NCI-H1694 treated with DMSO at 0.1 percent for 48 hours (cell line): ENCODE measurements at regions not wholly inside any gene's neighbourhood (a gene's known extent, or its start where the extent isn't known, plus 50 kb on each side); places are given as distances from the start of the nearest gene placed in this dataset.

ENCODE experiments used
- DNase-seq: peaks from one replicate; lab custom pipeline; 2025; lab: John Stamatoyannopoulos, UW

DNA sequence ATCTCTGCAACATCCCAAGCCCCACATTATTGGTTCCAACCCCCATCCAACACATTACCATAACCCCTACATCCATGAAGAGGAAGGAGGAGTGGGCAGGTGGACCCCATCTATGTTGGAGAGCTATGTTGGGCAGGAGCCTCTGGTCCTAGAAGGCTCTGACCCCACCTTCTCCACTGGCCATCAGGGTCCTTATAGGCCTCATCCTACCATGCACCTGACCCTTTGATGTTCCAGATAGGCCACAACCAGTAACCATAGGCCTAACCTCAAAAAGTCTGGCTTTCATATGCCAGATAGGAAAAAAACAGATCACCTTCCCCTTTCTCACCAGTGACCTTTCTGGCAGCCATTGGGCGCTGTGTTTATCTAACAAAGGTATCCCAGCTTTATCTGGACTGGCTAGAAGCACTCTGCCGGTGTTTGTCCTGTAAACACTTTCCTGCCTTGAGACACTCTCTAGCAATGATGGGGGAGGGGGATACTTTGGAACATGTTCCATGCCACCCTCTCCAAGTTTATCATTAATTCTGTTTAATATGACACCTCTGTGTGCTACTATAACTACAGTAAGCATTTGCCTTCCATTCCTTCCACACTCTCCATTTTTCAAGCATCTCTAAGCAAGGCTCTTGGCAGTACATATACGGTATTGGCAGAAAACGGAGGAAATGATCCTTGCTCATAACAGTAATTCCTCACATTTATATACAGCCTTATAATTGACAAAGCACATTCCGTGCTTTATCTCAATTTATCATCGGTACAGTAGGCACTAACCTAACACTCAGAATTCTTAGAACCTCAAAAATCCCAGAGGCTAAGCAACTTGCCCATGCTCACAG, 377.1 kb downstream of the VPS13C start:
- no peak for DNase-seq

DNA sequence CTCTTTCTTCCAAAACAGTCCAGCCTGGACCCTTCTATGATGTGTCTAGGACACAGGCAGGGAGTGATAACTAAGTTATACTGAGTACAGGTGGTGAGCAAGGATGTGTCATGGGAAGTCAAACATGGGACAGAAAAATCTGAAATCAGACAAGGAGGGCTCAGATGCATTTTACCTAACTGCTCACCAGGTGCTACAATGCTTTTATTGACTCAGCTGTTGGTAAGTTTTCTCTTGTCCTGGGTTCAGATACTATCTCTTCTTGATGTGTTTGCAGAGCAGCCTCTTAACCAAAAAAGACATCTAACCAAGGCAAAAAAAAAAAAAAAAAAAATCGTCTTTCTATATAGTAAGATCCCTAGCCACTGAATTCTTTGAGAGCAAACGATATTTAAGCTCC, 378.6 kb downstream of the VPS13C start:
- no peak for DNase-seq

DNA sequence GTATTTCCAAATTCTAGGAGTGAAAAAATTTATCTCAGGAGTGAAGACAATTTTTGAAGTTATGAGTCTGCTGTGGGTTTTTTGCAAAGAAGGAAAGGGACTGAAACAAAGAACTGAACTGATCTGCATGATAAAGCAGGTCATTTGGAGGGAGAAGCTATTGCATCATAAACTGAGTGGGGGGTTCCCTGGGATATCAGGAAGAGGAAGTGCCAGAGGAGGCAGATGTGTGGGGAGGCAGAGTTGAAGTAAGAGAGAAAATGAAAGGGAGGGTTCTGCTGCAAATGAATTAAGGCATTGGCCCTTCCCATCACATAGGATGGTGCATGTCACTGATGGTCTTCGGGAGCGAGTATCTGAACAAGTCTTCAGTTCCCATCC, 379.2 kb downstream of the VPS13C start:
- no peak for DNase-seq

DNA sequence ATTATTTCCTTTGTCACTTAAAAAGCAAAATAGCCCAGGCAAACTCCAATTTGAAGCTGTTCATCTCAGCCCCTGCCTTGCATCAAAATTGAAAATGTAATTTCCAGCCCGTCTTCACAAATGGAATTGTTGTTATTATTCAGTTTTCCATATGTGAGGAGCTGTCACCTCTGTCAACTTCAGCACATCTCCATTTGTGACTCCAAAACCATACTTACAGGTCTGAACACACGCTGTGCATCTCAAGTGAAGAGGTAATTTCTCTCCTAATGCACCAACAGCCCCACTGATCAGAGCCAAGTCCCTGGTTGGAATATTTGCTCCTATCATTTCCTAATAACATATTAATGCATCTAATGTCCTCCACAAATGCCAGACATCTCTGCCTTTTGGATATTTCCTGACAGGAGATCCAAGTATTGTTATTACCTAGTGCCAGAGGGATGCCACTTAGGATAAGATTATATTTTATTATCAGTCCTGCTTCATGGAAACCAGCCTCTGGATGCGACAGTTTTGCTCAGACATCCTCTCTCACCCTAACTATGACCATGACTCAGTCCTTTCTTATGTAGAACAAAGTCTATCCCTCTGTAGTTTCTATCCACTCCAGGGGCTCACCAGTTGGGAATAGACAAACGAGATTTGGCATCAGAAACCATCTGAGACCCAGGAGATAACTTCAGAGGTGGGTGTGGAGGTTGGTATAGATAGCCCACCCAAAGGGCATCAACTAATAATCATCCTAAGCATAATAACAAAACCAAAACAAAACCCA, 379.8 kb downstream of the VPS13C start:
- DNase-seq: no peak

DNA sequence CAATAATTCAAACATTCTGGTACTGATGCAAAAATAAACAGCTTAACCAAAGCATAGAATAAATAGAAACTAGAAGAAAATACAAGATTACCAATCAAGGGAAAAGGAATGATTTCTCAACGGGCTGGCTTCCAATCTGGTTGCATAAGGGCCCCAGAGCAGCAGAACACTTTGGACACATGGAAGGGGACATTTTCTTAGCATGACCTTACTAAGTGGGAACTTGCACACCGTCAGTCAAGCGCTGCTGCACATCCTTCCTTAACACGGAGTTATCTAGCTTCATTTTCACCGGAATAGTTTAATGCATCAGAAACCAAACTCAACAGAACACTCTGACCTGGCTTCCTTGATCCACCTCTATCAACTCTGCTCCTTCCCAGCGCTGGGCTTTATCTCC, 388.5 kb downstream of the VPS13C start:
- no peak for DNase-seq

DNA sequence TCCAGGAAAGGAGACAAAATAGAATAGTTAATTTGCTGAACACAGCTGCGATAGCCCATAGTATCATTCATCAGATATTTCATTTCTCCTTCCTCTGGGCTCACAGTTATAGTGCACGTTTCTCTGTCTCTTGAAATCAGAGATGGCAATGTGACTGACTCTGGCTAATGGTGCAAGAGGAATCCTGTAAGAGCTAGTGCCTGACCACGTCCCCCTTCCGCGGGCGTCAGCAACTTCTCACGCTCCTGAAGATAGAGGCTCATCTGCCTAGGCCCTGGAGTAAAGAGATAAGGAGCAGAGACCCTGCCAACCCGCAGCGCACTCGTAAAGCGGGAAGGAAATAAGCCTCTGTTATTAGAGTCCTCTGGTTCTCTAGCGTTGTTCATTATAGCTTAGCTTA, 391.8 kb downstream of the VPS13C start:
- DNase-seq: no peak

DNA sequence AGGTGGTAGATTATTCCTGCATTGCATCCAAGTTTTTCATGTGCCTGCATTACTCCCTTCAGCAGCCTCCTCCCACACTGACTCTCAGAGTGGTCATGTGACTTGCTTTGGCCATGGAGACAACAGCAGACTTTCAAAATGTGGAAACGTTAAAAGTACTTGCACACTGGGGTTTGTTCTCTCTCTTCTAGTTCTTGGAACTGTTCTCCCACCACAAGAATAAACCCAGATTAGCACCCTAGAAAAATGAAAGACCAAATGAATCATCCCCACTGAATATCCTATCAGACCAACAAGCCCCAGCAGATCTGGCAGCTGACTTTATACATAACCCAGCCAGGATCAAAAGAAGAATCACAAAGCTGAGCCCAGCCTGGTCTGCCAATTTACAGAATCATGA, 398.5 kb downstream of the VPS13C start:
- no peak for DNase-seq

DNA sequence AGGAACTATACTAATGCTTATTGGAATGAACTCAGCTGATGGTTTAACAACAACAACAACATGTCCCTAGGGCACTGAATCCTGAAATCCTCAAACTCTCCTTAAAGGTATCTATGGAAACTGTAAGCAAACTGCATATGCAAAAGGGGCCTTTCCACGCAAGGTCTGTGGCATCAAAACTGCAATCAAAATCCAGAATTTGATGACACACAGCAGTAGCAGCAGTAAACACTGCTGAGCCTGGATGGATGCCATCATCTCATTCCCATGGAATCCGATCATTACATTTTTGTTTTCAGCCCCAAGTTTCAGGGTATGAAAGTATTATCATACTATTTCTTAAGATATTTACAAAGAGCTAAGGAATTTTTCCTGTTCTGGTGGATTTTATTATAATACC, 399.7 kb downstream of the VPS13C start:
- no peak for DNase-seq

DNA sequence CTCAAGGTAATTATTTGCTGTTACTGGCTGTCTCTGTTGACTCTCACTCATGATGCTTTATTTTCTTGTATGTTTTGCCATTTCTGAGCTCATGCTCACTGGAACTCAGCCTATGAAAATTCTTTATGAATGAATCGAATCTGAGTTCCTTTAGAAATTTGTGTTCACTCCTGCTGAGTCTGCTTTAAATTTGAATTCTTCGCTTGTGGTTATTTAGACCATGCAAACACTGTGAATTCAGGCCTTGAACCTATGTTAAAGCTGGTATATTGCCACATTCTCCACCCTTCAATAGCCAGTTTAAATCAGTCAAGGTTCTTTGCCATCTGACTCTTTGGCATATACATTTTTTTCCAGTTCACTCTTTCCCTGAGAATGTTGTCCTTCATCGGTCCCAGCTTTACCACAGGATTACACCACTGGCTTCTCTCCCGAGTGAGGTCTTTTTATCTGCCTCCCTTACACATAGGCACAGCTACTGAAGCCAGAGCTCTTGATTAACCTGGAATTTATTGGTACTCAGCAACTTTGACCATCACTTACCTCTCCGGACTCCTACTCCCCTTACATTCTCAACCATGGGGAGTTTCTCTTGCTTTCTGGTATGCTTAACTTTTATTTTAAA, 400.6 kb downstream of the VPS13C start:
- no peak for DNase-seq

DNA sequence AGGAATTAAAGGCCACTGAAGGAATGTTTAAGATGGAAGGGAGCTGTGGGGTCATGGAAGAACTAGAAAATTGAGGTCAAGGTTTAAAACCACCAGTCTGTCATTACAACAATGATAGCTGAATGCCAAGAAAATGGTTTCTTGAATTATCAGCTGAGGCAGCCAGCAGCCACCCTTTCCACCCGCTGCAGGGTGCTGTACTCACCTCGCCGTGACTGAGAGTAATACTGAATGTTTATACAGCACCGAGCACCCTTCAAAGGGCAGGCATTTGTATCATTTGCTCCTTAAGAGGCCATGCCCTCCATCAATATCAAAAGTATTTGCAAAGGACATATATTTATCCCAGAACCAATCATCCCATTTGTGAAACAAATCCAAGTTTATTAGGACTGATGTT, 402.8 kb downstream of the VPS13C start:
- DNase-seq: no peak

DNA sequence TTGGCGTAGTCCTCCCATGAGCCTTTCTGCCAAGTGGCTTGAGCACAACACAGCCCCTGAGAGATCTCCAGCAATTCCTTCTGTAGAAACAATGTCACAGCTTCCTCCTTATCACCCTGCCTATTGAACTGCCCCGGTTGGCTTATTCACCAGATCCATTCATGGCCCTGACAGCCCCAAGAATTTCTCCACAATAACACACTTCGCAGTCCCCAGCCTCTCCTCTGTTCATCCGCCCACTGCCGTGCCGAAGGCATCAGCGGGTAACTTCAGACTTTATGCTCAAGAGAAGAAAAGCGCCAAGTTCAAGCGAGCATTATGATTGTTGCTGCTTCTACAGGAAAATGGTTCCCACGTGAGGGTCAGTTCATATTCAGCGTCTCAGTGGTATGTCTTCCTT, 403.9 kb downstream of the VPS13C start:
- no peak for DNase-seq

DNA sequence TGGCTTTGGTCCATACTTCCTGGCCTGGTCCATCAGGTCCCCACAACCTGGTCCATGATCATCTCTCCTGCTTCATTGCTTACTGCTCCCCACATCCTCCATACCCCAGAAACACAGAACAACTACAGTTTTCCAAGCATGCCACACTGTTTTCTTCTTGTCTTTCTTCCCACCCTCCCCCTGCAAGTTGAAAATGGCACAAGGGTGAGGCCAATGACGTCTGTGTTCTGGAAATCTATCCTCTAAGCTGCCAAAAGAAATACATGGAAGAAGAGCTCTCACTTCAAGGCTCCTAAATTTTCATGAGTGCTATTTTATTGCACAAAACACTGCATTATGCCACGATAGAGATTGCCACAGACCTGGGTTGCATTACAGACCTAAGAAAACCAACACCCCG, 404.4 kb downstream of the VPS13C start:
- no peak for DNase-seq

DNA sequence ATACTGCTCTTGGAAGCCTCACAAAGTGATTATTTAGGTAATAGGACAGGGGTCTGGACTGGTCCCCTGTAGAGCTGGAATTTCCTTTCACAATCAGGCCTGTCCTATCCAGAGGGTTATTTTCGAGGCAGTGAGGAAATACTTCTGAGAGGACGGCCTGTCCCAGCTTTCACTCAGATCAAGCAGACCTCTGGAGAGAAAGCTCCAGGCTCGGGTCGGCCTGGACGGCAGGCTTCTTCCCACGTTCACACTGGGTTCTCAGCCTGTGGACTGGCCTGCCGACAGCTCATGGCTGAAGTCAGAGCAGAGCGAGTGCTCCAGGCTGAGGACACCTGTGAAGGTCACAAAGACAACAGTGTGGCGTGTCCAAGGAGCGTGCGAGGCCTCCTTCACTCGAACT, 405.3 kb downstream of the VPS13C start:
- DNase-seq: no peak

DNA sequence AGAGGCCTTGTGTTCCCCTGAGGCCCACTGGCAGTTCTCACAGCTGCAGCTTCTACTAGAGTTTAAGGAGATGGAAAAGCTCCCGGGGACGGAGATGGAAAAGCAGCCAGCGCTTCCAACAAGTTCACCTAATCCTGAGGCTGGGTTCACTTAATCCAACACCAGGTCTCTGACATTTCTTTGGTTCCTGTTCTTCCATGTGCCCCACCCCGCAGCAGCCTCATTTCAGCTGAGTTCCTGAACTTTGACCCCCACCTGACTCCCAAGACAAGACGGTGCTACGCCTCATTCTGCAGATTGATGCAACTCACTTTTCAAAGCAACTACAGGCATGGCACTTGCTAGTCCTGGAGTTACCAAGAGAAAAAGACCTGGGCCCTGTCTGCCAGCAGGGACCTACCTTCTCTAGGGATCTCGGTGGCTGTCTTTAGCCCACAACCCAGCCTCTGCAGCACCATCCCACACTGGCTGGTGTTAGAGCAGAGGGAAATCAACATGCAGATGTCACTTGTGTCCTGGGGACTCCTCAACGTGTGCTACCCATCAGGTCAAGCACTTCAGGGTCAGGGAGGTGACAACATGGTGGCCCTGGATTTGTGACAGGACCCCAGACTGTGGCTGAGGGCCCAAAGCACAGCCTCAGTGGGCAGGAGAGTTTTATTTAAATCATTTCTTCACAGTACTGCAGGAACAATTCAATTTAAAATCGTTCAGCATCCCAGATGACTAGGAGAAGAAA, 406.1 kb downstream of the VPS13C start:
- DNase-seq: no peak

DNA sequence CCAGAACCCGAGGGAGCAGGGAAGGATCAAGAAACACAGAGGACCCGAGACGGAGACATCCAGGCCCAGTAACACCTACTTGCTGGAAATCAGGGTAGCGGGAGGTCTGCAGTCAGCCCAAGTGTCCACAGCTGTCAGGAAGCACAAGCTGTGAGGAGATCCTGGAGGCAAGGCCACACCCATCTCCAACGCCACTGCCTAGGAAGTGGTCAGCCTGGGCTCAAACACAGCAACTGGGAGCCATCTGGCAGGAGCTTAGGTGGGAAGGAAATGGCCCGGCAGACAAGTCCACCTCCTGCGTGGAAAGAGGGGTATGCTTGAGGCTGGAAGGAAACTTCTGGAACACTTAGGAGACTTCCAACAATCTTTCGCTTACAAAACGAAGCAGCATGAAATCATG, 407.1 kb downstream of the VPS13C start:
- no peak for DNase-seq

DNA sequence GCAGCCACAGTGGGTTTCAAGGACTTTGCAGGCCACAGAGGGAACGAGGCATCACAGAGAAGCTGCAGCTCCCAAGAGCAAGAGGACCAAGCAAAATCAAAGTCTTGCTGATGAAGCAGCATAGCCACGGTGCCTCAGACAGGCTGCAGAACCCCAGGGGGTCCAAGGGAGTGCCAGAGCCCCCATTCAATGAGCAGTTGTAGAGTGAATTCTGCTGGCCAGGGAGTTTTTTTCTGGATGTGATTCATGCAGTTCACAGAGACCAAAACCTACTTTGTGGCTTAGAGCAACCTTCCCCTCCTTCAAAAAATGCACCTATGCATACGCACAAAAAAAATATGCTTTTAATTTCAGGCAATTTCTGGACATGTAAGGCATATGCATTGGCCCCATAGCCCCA, 409.0 kb downstream of the VPS13C start:
- DNase-seq: no peak

DNA sequence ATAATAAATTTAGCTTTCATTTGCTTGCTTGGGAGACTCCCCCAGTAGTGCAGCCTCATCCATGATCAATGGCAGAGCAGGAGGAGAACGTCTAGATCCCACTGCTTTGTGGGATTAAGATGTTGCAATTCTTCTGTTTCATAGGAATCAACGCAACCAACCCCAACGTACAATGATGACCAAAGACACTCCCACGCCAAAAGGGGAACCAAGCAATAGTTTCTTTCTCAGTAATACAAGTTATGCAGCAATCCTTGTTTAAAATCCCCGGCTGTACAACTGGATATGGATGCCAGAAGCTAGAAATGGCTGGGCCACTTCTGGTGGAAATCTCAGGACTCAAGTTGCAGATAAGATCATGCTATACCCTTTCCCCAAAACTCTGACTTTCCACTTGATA, 411.2 kb downstream of the VPS13C start:
- DNase-seq: no peak

DNA sequence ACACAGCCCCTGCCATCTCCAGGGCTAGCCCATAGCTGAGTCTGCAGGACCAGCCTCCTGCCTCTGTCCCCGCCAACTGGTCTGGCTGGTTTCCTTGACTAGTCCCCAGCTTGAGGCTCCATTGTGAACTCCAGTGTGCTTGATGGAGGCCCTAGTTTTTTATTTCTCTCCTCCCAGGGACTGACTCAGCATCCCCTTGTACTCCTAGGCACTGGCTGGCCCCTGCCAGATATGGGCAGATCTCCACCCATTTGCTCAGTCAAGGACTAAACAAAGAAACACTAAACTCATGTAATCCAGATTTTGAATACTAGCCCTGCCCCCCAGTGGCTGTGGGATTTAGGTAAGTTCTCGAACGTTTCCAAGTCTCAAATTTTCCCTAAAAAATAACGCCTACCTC, 415.4 kb upstream of the RORA start:
- DNase-seq: no peak

DNA sequence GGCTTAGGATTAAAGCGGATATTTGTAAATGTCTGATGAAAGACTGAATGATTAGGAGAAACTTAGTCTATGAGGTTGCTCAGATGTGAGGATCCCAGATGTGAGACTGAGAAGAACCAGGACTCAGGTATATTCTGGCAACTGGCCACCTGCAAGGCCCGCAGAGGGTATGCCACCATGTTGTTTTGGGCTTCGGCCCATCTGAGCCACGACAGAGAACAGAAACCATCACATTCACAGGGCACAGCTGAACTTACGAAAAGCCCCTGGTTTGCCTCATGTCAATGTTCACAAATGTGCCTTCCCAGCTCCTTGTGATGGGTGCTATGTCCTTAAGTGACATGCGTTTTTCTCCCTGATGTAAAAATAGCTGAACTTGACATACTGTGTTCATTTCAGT, 412.5 kb upstream of the RORA start:
- DNase-seq: no peak

DNA sequence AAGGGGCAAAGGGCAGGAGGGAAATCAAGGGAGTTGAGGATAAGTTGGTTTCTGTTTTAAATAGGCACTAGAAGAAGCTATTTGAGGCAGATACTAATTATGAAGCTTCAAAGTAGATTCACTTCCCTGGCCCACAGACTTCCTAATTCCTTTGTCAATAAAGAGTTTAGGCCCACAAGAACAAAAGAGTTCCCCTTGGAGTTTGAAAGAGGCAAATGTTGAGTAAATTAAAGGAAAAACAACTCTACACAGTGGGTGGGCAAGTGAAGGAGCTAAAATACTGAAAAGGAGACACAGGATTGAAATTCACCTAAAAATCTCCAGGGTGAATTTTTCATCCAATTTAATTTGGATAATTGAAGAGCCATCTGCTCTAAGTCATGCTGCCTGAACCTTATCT, 411.7 kb upstream of the RORA start:
- DNase-seq: no peak

DNA sequence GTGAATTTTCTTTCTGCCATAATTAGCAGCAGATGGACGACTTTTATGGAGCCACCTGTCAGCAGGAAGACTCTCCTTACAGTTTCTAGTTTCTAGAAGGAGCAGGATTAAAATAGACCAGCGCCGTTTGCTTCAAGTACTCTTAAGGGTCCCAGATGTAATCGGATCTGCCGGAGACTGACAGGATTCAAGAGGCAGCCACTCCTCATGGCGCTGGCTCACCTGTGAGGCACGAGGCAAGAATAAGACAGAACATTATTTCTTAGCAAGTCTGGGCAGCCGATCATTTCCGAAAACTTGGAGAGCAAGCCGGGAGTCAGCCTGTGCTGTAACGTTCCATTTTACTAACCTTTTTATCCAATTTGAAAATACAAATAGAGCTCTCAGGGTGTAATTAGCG, 410.4 kb upstream of the RORA start:
- no peak for DNase-seq

DNA sequence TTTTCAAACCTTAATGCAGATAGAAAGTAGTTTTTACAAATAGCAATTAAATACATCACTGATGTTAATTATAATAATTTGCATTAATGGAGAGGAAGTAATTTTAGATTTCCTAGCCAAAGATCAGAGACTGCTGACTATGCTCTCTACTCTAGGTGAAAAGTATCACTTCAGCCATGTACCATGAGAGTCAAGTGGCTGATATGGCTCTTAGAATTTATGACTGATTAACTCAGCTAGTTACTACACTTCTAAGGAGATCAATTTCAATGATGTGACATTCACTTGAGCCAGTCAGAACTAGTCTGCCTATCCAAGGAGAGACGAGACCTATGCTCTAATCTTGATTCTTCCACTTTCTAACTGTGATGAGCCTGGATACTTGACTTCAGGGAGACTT, 405.7 kb upstream of the RORA start:
- no peak for DNase-seq

DNA sequence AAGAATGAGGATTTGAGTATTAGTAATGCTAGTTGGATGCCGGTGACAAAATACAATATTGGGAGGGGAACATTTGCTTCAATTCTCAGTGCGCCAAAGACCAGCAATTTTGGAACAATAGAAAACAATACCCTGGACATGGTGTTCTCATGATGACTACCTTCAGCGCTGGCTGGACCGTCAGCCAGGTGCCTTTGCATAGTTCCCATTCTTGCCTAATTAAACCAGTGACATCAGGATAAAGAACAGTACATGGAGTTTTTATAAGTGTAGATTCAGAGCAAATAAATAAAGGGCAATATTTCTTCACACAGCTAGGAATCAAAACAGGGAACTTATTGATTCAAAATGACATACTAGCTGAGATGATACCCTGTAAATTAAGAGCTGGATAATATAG, 404.8 kb upstream of the RORA start:
- DNase-seq: no peak
